Glutamatergic neuron (in vitro differentiated cells): ENCODE measurements at regions not wholly inside any gene's neighbourhood (a gene's known extent, or its start where the extent isn't known, plus 50 kb on each side); places are given as distances from the start of the nearest gene placed in this dataset.

Experiments used
- DNase-seq: peaks from one replicate; pipeline ENCODE4 v3.0.0; 2022
- H3K27ac Mint-ChIP-seq: one replicate; pipeline ENCODE4 v1.8.0; 2020; ENCODE audit warnings: mild to moderate bottlenecking, mixed read lengths, inconsistent platforms; ENCODE audit not compliant: unreplicated experiment
- H3K27me3 Mint-ChIP-seq: one replicate; pipeline ENCODE4 v1.8.0; 2020; ENCODE audit warnings: mild to moderate bottlenecking, moderate library complexity, mixed read lengths, inconsistent platforms; ENCODE audit not compliant: unreplicated experiment
- H3K36me3 Mint-ChIP-seq: one replicate; pipeline ENCODE4 v1.8.0; 2020; ENCODE audit warnings: mild to moderate bottlenecking, mixed read lengths, inconsistent platforms; ENCODE audit not compliant: unreplicated experiment
- H3K4me1 Mint-ChIP-seq: one replicate; pipeline ENCODE4 v1.8.0; 2020; ENCODE audit warnings: mild to moderate bottlenecking, low read depth, mixed read lengths, inconsistent platforms; ENCODE audit not compliant: unreplicated experiment
- H3K4me3 Mint-ChIP-seq: one replicate; pipeline ENCODE4 v1.8.0; 2020; ENCODE audit warnings: mild to moderate bottlenecking, mixed read lengths, inconsistent platforms; ENCODE audit not compliant: unreplicated experiment
- H3K9me3 Mint-ChIP-seq: one replicate; pipeline ENCODE4 v1.8.0; 2020; ENCODE audit warnings: mild to moderate bottlenecking, moderate library complexity, mixed read lengths, inconsistent platforms; ENCODE audit not compliant: unreplicated experiment
- CTCF ChIP-seq: fragments of 200-600 bp; sonication (generic); IDR thresholded peaks from one replicate; pipeline ENCODE4 v1.5.0; 2021; ENCODE audit not compliant: partially characterized antibody, unreplicated experiment

- no peak overlapping the region for H3K4me3 Mint-ChIP-seq
- no peaks in the 10 kb centered on the region for H3K4me1 Mint-ChIP-seq
- peaks cover 7% of the 10 kb centered on the region for H3K27me3 Mint-ChIP-seq
- no peak for DNase-seq
- H3K36me3 Mint-ChIP-seq, result no peaks in the 10 kb centered on the region
- H3K9me3 Mint-ChIP-seq, result no peaks in the 10 kb centered on the region
- no peak overlapping the region for H3K27ac Mint-ChIP-seq
- no peak for TF ChIP-seq CTCF
These were observed 228.3 kb downstream of the MIAT start for GRCh38 chr22:26885441-26886261.

- no peak for DNase-seq
- Mint-ChIP-seq H3K9me3 (no peaks in the 10 kb centered on the region), H3K4me1 (no peaks in the 10 kb centered on the region), H3K27ac (no peak overlapping the region), H3K27me3 (peaks cover 10% of the 10 kb centered on the region), H3K4me3 (no peak overlapping the region), H3K36me3 (no peaks in the 10 kb centered on the region)
- TF ChIP-seq CTCF, result no peak
These were observed 230.1 kb downstream of the MIAT start for GRCh38 chr22:26887456-26887855.

GRCh38 chr22:26887916-26888315, 230.5 kb downstream of the MIAT start:
- Mint-ChIP-seq H3K4me1 (no peaks in the 10 kb centered on the region), H3K27me3 (peaks cover 10% of the 10 kb centered on the region), H3K4me3 (no peak overlapping the region), H3K9me3 (no peaks in the 10 kb centered on the region), H3K36me3 (no peaks in the 10 kb centered on the region), H3K27ac (no peak overlapping the region)
- TF ChIP-seq CTCF, result no peak
- no peak for DNase-seq

GRCh38 chr22:26888887-26889286, 231.5 kb downstream of the MIAT start:
- Mint-ChIP-seq H3K36me3 (no peaks in the 10 kb centered on the region), H3K4me1 (no peaks in the 10 kb centered on the region), H3K27ac (no peak overlapping the region), H3K27me3 (peaks cover 11% of the 10 kb centered on the region), H3K9me3 (no peaks in the 10 kb centered on the region), H3K4me3 (no peak overlapping the region)
- no peak for DNase-seq
- no peak for TF ChIP-seq CTCF

GRCh38 chr22:26889802-26890201, 232.4 kb downstream of the MIAT start:
- Mint-ChIP-seq H3K27ac (no peak overlapping the region), H3K27me3 (peaks cover 12% of the 10 kb centered on the region), H3K4me3 (no peak overlapping the region), H3K36me3 (no peaks in the 10 kb centered on the region), H3K9me3 (no peaks in the 10 kb centered on the region), H3K4me1 (no peaks in the 10 kb centered on the region)
- TF ChIP-seq CTCF, result no peak
- no peak for DNase-seq
